Suppressor macrophage treated with lipopolysaccharide for 4 hours (primary cell): ENCODE measurements at regions not wholly inside any gene's neighbourhood (a gene's known extent, or its start where the extent isn't known, plus 50 kb on each side); places are given as distances from the start of the nearest gene placed in this dataset.
A peak's percentile ranks its signal among the peaks of the same experiment; 100 is the strongest.

ENCODE experiments used
- DNase-seq: peaks from one replicate; pipeline ENCODE4 v3.0.0-alpha.2; 2020

- DNase-seq, result no peak
These were observed 329.3 kb upstream of the NOCT start for GRCh38 chr4:138686106-138686835.

DNA sequence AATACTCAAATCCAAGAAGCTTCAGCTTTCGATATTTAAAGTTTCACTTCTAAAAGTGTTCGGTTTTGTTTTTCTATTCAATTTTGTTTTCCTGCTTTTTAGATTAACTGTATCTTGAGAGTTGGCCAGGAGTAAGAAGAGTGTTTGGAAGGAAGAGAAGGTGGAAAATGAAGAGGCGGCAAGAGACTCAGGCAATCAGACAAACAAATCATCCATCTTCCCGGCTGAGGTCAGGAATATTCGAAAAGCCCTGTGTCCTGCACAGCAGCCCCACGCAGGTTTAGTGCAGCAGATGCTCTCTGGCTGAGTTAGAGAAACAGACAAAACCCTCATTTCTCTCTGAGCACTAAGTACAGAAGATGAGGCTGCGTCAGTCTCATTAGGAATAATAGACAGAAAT lies 330.3 kb upstream of the NOCT start:
- DNase-seq, result no peak

DNA sequence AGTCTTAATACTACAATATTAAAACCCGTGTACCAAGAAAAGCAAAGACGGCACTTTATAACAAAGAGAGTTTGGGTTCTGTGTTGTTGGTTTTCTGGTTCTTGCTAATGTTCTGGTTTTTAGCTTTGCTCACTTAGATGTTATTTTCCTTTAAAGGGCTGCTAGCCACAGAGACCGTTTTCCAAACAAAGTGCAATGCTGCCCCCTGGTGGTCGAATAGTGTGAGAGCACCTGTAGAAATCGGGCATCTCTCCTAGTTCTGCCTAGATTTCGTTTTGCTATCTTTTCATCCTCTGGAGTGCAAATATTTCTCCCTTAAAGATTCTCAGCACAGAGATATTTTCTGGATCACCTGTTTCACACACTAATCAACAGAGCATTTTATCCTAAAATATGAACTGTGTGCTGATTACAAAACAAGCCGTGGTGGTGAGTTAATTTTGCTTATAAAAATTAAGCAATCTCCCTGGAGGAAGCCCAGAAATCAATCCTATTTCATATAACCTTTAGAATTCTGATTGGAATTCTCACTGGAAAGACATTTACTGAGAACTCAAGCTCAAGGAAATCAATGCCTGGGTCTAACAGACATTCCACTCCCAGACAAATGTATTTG lies 334.5 kb upstream of the NOCT start:
- DNase-seq, result peak; percentile 87

GRCh38 chr4:138680256-138680655 lies 335.3 kb upstream of the NOCT start:
- no peak for DNase-seq

DNA sequence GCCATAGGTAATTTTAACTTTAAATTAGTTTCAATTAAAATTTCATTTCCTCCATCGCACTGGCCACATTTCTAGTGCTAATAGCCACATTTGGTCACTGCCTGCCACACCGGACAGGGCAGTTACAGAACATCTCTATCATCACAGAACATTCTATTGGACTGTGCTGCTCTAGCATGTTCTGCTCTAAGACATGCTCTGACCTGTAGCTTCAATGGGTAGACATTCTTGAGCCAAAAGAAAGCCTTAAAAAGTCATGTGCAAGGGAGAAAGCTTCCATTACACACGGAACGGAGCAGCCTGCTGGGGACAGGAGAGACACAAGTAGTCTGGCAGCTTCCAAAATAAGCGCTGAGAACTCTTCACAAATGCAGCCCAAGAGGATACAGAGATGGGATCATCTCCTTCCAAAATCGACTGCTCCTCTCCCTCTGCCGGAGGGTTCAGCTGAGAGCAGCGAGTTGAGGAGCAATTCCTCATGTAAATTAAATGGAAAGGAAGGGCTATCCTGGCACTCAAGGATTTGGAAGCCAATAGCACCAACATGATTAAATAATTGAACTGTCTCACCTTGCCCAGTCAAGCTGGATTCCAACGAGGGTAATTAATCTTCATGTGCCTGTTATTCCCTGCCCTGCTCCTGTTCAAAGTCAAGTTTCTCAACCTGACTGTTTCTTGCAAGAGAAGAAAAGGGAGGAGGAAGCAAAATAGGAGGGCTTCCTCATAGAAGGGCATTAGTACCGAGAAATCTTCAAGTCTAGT lies 336.4 kb upstream of the NOCT start:
- DNase-seq, result no peak

GRCh38 chr4:138677748-138678147 lies 337.8 kb upstream of the NOCT start:
- DNase-seq, result no peak

DNA sequence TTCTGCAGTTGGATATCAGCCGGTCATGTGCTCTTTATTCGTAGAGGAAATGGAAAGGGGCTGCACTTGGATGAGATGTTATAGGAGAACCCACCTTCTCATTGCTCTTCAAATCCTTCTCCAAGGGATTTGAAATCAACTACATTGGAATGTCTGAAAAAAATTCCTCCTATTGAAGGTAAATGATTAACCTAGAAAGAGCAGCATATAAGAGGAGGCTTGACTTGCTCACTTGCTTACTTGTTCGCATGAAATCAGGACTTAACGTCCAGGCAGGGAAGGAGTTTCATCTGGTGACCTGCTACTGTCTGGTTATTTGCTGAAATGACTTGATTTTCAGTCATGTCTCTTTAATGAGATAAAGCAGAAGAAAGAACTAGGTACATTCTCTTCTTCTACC lies 338.4 kb upstream of the NOCT start:
- no peak for DNase-seq

- DNase-seq, result no peak
These were observed 339.9 kb upstream of the NOCT start for GRCh38 chr4:138675685-138676084.

- peak; percentile 42 for DNase-seq
These were observed 341.4 kb upstream of the NOCT start for GRCh38 chr4:138674209-138674608.

DNA sequence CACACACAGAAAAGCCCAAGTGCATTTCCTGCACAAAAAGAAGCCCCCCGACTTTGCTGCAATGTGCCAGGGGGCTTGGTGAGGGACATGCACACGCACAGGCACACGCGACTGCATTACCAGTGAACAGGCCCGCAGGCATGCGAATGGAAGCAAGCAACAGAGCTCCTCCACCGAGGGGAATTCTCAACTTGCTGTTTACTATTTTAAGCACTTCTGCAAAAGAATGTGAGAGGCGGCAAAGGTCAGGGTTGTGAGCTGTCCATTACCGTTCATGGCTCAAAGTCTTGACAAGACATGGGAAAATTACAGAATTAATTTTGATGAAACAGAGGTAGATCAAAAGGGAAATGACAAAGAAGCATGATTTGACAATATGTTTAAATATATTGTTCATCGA lies 342.5 kb upstream of the NOCT start:
- peak; percentile 68 for DNase-seq

- DNase-seq, result peak; percentile 6
These were observed 343.1 kb upstream of the NOCT start for GRCh38 chr4:138672393-138672976.

DNA sequence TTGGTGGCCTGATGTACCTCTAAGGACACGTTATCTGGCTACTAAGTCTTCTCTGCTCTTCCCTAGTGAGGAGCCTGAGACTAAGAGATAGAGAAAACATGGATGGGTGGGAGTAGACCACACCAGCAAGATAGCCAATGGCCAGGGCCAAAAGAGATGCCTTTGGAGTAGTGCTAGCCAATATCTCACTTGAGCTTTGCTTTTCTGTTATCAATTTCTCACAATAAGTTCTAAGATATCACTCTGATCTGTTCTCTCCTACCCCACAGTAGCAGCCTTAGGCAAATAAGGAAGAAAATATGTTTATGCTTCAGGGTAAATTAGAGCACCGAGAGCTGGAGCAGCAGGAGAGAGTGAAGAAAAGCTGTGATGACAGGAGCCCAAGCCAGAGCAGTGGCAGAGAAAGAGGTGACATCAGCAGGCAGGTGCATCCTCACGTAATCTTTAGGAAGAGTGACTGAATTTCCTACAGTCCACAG lies 343.9 kb upstream of the NOCT start:
- no peak for DNase-seq

- no peak for DNase-seq
These were observed 344.5 kb upstream of the NOCT start for GRCh38 chr4:138671106-138671505.

GRCh38 chr4:138670681-138671080 lies 344.9 kb upstream of the NOCT start:
- no peak for DNase-seq

DNA sequence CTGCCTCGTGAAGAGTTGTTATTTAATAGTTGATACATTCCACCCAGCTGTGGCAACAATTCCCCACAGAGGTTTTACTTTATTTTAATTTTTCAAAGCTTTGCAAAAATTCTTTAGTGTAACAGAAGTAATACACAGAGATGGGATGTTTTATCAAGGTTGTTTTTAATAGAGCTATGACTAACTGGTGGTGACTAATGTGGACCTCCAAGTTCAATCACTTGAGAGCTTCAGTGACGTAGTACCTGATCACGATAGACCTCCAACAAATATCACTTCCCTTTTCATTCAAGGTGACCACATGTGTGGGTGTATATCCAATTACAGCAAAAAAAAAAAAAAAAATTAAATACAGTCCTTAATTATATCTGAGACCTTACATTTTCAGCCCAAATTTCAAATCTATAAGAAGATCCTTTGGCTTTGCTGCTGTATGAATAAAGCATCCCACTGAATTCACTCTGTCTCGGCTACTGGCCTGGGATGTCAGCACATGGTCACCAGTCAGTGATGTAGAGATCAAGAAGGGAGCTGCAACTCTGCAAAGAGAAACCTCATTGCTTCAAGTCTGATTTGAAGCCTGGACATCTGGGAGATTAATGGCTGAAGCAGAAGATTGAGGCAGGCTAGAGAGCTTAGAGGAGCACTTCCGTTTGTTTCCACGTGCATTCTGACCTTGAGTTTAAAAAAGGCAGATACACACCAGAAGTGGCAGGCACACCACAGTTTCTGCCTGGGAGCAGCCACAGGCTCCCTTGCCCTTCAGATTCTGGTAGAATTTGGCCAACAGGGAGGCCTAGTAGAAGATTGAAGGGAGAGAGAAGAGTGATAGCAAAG lies 345.9 kb upstream of the NOCT start:
- no peak for DNase-seq

DNA sequence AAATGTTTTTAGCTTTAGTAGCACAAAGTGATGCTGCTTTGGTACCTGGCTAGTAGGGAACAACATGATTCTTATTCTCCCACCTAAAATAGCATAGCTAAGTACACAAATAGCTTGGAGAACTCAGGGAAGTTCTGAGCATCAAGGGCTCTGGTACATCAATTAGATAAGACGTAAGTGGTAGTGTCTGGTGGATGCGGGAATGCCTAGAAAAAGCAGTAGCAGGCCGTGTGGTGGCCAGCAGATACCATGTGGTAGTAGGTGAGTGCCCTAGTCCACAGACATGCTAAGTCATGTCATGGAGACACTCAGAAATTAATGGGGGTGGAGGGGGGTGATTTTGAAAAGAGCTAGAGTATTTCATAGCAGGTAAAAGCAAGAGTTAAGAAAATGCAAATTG lies 347.3 kb upstream of the NOCT start:
- DNase-seq, result no peak

DNA sequence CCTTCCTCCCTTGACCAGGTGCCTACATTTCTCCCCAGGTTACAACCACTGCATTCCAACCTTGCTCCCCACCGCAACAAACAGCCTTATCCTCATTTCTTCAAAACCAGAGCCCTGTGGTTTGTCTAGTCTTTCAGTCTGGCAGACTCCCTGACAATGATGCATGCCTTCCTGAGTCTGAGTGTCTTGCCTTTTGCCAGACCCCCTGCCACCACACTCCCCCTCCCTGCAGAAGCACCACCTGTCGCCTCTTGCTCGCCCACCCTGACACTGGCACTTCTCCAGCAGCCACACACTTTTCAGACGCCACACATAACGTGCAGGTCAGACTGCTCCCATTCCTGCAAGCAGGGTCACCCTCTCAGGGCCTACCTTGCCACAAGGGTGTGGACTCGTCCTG lies 349.2 kb upstream of the NOCT start:
- DNase-seq, result no peak

DNA sequence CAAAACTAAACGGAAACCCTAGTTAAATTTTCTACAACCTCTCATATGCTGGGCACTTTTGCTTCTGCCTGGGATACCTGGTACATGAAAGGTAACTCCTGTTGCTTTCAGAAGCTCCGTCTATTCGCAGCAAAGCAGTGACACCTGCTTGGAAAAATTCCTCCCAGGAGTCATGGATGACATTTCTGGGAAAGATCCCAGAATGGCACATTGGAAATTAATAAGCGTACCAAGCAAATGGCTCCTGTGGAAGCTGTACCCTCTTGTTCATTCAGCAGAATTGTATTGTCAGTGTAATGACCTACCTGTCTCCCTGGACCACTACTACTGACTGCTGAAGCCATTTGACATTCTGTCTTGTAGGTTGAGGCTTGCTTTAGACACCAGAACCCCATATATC lies 349.7 kb upstream of the NOCT start:
- no peak for DNase-seq

GRCh38 chr4:138663883-138664282 lies 351.7 kb upstream of the NOCT start:
- DNase-seq, result peak; percentile 14

DNA sequence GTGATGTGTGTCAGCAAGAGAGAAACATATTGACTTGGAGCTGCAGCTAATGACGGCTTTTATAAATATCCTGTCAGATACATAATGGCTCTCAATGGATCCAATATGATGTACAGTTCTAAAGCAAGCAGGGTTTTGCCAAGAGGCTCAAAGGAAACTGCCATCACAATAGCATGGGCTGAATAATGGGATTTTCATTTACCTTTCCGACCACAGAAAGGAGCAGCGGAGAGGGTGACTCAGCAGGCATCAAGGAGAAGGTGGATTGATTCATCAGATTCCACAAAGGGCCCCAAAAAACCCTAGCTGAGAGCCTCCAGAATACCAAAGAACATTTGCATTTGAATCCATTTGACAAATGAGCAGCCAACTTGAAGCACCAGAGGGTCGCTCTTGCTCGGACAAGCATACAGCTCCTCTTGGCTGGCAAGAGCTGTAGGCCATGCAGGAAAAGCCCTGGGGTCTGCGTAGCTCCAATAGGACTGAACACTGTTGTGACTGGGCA lies 355.7 kb upstream of the NOCT start:
- DNase-seq, result no peak

- no peak for DNase-seq
These were observed 356.4 kb upstream of the NOCT start for GRCh38 chr4:138659037-138659811.

GRCh38 chr4:138658518-138658917 lies 357.1 kb upstream of the NOCT start:
- DNase-seq, result no peak
